Germinal center (tissue), 1 donor: ENCODE measurements at regions not wholly inside any gene's neighbourhood (a gene's known extent, or its start where the extent isn't known, plus 50 kb on each side); places are given as distances from the start of the nearest gene placed in this dataset.

Source experiments
- DNase-seq: peaks from one replicate; pipeline ENCODE4 v3.0.0; 2012; ENCODE audit warnings: mixed read lengths, low spot score

GRCh38 chr17:79470754-79471153, 140.1 kb downstream of the RBFOX3 start:
- no peak for DNase-seq

GRCh38 chr17:79469646-79470045, 141.2 kb downstream of the RBFOX3 start:
- DNase-seq: no peak

- DNase-seq: no peak
These were observed 142.5 kb downstream of the RBFOX3 start for GRCh38 chr17:79468183-79468944.

- no peak for DNase-seq
These were observed 144.1 kb downstream of the RBFOX3 start for GRCh38 chr17:79466562-79467350.

- DNase-seq: no peak
These were observed 145.2 kb downstream of the RBFOX3 start for GRCh38 chr17:79465681-79466025.

GRCh38 chr17:79465011-79465680, 145.7 kb downstream of the RBFOX3 start:
- DNase-seq: no peak

- DNase-seq: no peak
These were observed 146.4 kb downstream of the RBFOX3 start for GRCh38 chr17:79464318-79465010.

GRCh38 chr17:79463421-79464317, 147.2 kb downstream of the RBFOX3 start:
- no peak for DNase-seq

GRCh38 chr17:79461041-79461440, 149.8 kb downstream of the RBFOX3 start:
- DNase-seq: no peak

- DNase-seq: no peak
These were observed 151.0 kb downstream of the RBFOX3 start for GRCh38 chr17:79459846-79460245.

GRCh38 chr17:79459003-79459655, 151.7 kb downstream of the RBFOX3 start:
- DNase-seq: no peak

- no peak for DNase-seq
These were observed 152.5 kb downstream of the RBFOX3 start for GRCh38 chr17:79458356-79458755.

- DNase-seq: no peak
These were observed 153.0 kb downstream of the RBFOX3 start for GRCh38 chr17:79457889-79458288.

- DNase-seq: no peak
These were observed 153.5 kb downstream of the RBFOX3 start for GRCh38 chr17:79457376-79457775.

GRCh38 chr17:79455636-79456035, 155.2 kb downstream of the RBFOX3 start:
- no peak for DNase-seq

- DNase-seq: no peak
These were observed 156.0 kb downstream of the RBFOX3 start for GRCh38 chr17:79454826-79455225.

GRCh38 chr17:79453481-79453880, 157.4 kb downstream of the RBFOX3 start:
- DNase-seq: no peak

- DNase-seq: no peak
These were observed 158.1 kb downstream of the RBFOX3 start for GRCh38 chr17:79452706-79453105.

GRCh38 chr17:79451167-79451566, 159.7 kb downstream of the RBFOX3 start:
- DNase-seq: no peak

GRCh38 chr17:79446399-79447009, 164.3 kb downstream of the RBFOX3 start:
- DNase-seq: no peak
